OCI-LY1 (cell line): ENCODE measurements at regions not wholly inside any gene's neighbourhood (a gene's known extent, or its start where the extent isn't known, plus 50 kb on each side); places are given as distances from the start of the nearest gene placed in this dataset.

Experiments
- H2AFZ ChIP-seq: fragments of 200-600 bp; sonication (generic), shearing (Covaris generic); 2 replicates; pipeline ENCODE4 v1.6.0; 2014; ENCODE audit warnings: antibody characterized with exemption, mild to moderate bottlenecking, low read length
- H3F3A ChIP-seq: fragments of 200-600 bp; sonication (generic), shearing (Covaris generic); 2 replicates; pipeline ENCODE4 v1.6.0; 2014; ENCODE audit warnings: mild to moderate bottlenecking, antibody characterized with exemption, low read length, moderate library complexity; ENCODE audit not compliant: insufficient read depth
- H3K27ac ChIP-seq: fragments of 200-600 bp; sonication (generic); 2 replicates; pipeline ENCODE4 v1.5.1; 2014; ENCODE audit warnings: low read length, mixed run types, mild to moderate bottlenecking, low read depth; ENCODE audit not compliant: poor library complexity, severe bottlenecking
- H3K27me3 ChIP-seq: fragments of 200-600 bp; sonication (generic); 2 replicates; pipeline ENCODE4 v1.6.0; 2014; ENCODE audit warnings: antibody characterized with exemption, mild to moderate bottlenecking, low read length, moderate library complexity; ENCODE audit not compliant: insufficient read depth
- H3K36me3 ChIP-seq: fragments of 200-600 bp; sonication (generic); 2 replicates; pipeline ENCODE4 v1.6.1; 2014; ENCODE audit warnings: mild to moderate bottlenecking, antibody characterized with exemption, low read length, moderate library complexity, mixed read lengths; ENCODE audit not compliant: insufficient read depth
- H3K4me1 ChIP-seq: fragments of 200-600 bp; sonication (generic); 2 replicates; pipeline ENCODE4 v1.5.1; 2014; ENCODE audit warnings: mild to moderate bottlenecking, low read length, moderate library complexity; ENCODE audit not compliant: insufficient read depth, severe bottlenecking
- H3K4me2 ChIP-seq: fragments of 200-600 bp; sonication (generic), shearing (Covaris generic); 2 replicates; pipeline ENCODE4 v1.6.1; 2014; ENCODE audit warnings: low read length
- H3K4me3 ChIP-seq: fragments of 200-600 bp; sonication (generic); 2 replicates; pipeline ENCODE4 v1.5.1; 2014; ENCODE audit warnings: low read length, low read depth, mild to moderate bottlenecking, mixed read lengths; ENCODE audit not compliant: poor library complexity, severe bottlenecking
- H3K79me2 ChIP-seq: fragments of 200-600 bp; shearing (Covaris generic); 2 replicates; pipeline ENCODE4 v1.6.1; 2016; ENCODE audit warnings: mixed run types, low read length, mixed read lengths; ENCODE audit not compliant: insufficient read depth
- H3K9ac ChIP-seq: fragments of 200-600 bp; sonication (generic), shearing (Covaris generic); 2 replicates; pipeline ENCODE4 v1.6.1; 2014; ENCODE audit warnings: mild to moderate bottlenecking, low read length, mixed read lengths
- H3K9me2 ChIP-seq: fragments of 200-600 bp; sonication (generic), shearing (Covaris generic); 2 replicates; pipeline ENCODE4 v1.6.1; 2014; ENCODE audit warnings: low read depth, mild to moderate bottlenecking, low read length, mixed read lengths
- H3K9me3 ChIP-seq: fragments of 200-600 bp; shearing (Covaris generic); 2 replicates; pipeline ENCODE4 v1.6.1; 2014; ENCODE audit warnings: low read length, mixed read lengths
- H4K20me1 ChIP-seq: fragments of 200-600 bp; sonication (generic), shearing (Covaris generic); 2 replicates; pipeline ENCODE4 v1.6.0; 2016; ENCODE audit warnings: mild to moderate bottlenecking, low read length; ENCODE audit not compliant: insufficient read depth
- CTCF ChIP-seq: fragments of 200-600 bp; sonication (generic), shearing (Covaris generic); IDR thresholded peaks from 2 replicates; pipeline ENCODE4 v1.5.1; 2017; ENCODE audit warnings: mild to moderate bottlenecking, antibody characterized with exemption, low read length, moderate library complexity, mixed read lengths
- EZH2 ChIP-seq: fragments of 200-600 bp; sonication (generic), shearing (Covaris generic); IDR thresholded peaks from 2 replicates; pipeline ENCODE4 v1.8.0; 2017; ENCODE audit warnings: borderline replicate concordance, mixed run types, mild to moderate bottlenecking, antibody characterized with exemption, low read length, moderate library complexity, mixed read lengths

DNA sequence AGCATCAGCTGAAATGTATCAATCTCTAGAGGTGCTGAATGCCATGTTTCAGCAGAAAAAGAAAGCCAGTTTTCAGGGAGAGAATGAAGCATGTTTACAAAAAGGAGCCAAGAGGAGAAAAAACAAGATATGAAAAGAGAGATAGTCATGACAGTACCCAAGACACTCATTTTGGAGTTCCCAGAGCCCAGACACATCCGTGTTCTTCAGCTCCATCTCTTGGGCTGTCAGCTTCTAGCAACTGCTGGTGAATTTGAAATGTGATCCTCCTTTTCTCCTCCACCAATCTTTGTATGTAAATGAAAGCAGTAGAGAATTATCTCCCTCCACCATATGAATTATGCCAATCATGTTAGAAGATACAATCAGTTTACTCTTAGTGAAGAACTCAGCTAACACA, 93.0 kb upstream of the SLC25A36 start:
- Histone ChIP-seq H3K9ac (no peak overlapping the region), H3K4me3 (no peak overlapping the region), H3K4me1 (peaks cover 69% of the 10 kb centered on the region), H3K27me3 (no peaks in the 10 kb centered on the region), H3K27ac (peak overlapping the region; percentile 9), H3K9me3 (0 out of 2 replicates have a peak, but pooled peaks cover 3% of the 10 kb centered on the region), H4K20me1 (no peaks in the 10 kb centered on the region), H3K9me2 (no peaks in the 10 kb centered on the region), H3K79me2 (no peaks in the 10 kb centered on the region), H3K36me3 (no peaks in the 10 kb centered on the region), H3F3A (no peaks in the 10 kb centered on the region), H3K4me2 (no peak overlapping the region), H2AFZ (no peak overlapping the region)
- no peak for TF ChIP-seq EZH2
- TF ChIP-seq CTCF = peak; percentile 36; the same call in 1 of the 2 replicates

DNA sequence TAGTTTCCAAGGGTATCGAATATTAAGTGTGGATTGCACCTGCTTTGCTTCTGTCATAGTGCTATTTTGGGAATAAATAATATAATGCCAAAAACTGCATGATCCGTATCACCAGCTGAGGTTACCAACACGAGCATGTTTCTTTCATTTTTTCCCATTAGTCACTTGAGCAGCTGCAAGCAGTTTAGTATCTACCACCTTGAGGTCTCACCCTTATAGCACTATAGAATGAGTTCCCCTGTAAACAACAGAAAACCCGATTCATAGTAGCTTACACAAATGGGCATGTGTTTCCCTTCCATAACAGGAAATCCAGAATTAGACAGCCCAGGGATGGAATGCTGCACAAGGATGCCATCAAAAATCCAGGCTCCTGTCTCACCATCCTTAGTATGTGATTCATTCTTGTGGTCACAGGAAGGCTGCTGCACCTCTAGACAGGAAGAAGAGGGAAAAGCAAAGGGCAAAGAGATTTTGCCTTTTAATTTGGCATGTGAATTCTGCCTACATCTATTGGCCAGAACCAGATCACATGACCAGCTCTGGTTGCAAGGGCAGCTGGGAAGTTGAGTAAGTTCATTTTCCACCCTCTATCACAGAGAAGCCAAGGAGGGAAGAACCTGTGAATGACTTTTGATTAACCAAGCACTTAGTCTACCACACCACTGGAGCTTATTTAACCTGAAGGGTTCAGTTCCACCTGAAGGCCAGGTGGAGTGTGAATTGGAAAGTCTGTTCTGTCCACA, 91.3 kb upstream of the SLC25A36 start:
- no peaks in the 10 kb centered on the region for H4K20me1 ChIP-seq
- 0 out of 2 replicates have a peak overlapping the region, but pooled peaks have one; percentile 16 for H2AFZ ChIP-seq
- H3K4me1 ChIP-seq = peaks cover 52% of the 10 kb centered on the region

DNA sequence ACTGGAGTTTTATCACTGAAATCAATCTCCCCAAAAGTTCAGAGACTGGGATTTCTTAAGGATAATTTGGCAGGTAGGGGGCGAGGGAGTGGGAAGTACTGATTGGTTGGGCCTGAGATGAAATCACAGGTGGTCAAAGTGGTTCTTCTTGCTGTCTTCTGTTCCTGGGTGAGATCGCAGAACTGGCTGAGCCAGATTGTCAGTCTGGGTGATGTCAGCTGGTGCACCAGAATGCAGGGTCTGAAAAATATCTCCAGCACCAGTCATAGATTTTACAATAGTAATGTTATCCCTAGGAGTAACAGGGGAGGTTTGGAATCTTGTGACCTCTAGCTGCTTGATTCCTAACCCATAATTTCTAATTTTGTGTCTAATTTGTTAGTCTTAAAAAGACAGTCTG, 86.7 kb upstream of the SLC25A36 start:
- Histone ChIP-seq H3F3A (no peaks in the 10 kb centered on the region), H3K4me3 (no peak overlapping the region), H3K9me2 (no peaks in the 10 kb centered on the region), H3K9me3 (0 out of 2 replicates have a peak, but pooled peaks cover 3% of the 10 kb centered on the region), H3K27me3 (no peaks in the 10 kb centered on the region), H3K79me2 (no peaks in the 10 kb centered on the region), H3K36me3 (no peaks in the 10 kb centered on the region), H3K4me1 (peaks cover 26% of the 10 kb centered on the region), H3K27ac (no peak overlapping the region), H4K20me1 (no peaks in the 10 kb centered on the region), H3K4me2 (no peak overlapping the region), H3K9ac (no peak overlapping the region), H2AFZ (no peak overlapping the region)
- TF ChIP-seq CTCF (no peak), EZH2 (no peak)

More for the DNA sequence above, 91.3 kb upstream of the SLC25A36 start:
- TF ChIP-seq EZH2 = no peak
- no peak for TF ChIP-seq CTCF
- H3K36me3 ChIP-seq = no peaks in the 10 kb centered on the region
- H3K9me2 ChIP-seq = no peaks in the 10 kb centered on the region
- no peaks in the 10 kb centered on the region for H3F3A ChIP-seq
- H3K9ac ChIP-seq = no peak overlapping the region
- 0 out of 2 replicates have a peak, but pooled peaks cover 3% of the 10 kb centered on the region for H3K9me3 ChIP-seq
- H3K4me3 ChIP-seq = no peak overlapping the region
- H3K27ac ChIP-seq = no peak overlapping the region
- H3K79me2 ChIP-seq = no peaks in the 10 kb centered on the region
- no peak overlapping the region for H3K4me2 ChIP-seq
- H3K27me3 ChIP-seq = no peaks in the 10 kb centered on the region
